ENCODE measurements at regions not wholly inside any gene's neighbourhood (a gene's known extent, or its start where the extent isn't known, plus 50 kb on each side); places are given as distances from the start of the nearest gene placed in this dataset.

DNA sequence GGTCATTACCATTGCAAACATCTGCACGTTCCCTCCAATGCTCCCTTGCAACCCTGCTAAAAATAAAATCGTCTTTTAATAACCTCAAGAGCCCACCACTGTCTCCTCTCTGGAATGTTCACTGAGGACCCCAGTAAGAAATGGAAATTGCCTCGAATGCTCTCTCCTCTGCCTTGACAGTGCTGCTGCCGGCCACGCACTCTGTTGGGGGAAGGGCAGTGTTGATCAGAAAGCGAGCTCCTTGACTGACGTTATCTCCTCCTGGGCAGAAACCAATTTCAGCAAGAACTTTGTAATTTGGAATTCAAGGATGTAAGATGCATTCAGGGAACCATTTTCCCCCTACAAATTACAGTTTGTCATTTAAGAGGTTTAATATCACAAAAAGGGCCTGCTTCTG, 718.5 kb downstream of the UQCRFS1 start:
- TF ChIP-seq CTCF (IDR thresholded peaks at IDR 0.05; ENCODE audit: insufficient read depth, low read length): no peak
- no peak for TF ChIP-seq GABPA (IDR thresholded peaks at IDR 0.05; ENCODE audit: low read depth)
- TF ChIP-seq POLR2AphosphoS5 (IDR thresholded peaks at IDR 0.05; ENCODE audit: low read depth): no peak
- TF ChIP-seq, protein P1, sequence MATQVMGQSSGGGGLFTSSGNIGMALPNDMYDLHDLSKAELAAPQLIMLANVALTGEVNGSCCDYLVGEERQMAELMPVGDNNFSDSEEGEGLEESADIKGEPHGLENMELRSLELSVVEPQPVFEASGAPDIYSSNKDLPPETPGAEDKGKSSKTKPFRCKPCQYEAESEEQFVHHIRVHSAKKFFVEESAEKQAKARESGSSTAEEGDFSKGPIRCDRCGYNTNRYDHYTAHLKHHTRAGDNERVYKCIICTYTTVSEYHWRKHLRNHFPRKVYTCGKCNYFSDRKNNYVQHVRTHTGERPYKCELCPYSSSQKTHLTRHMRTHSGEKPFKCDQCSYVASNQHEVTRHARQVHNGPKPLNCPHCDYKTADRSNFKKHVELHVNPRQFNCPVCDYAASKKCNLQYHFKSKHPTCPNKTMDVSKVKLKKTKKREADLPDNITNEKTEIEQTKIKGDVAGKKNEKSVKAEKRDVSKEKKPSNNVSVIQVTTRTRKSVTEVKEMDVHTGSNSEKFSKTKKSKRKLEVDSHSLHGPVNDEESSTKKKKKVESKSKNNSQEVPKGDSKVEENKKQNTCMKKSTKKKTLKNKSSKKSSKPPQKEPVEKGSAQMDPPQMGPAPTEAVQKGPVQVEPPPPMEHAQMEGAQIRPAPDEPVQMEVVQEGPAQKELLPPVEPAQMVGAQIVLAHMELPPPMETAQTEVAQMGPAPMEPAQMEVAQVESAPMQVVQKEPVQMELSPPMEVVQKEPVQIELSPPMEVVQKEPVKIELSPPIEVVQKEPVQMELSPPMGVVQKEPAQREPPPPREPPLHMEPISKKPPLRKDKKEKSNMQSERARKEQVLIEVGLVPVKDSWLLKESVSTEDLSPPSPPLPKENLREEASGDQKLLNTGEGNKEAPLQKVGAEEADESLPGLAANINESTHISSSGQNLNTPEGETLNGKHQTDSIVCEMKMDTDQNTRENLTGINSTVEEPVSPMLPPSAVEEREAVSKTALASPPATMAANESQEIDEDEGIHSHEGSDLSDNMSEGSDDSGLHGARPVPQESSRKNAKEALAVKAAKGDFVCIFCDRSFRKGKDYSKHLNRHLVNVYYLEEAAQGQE (IDR thresholded peaks at IDR 0.05; ENCODE audit: insufficient replicate concordance, low read depth): no peak
- no peak for TF ChIP-seq SPI1 (IDR thresholded peaks at IDR 0.05; ENCODE audit: borderline replicate concordance, low read depth)
